ENCODE measurements at regions not wholly inside any gene's neighbourhood (a gene's known extent, or its start where the extent isn't known, plus 50 kb on each side); places are given as distances from the start of the nearest gene placed in this dataset.

- no peak for DNase-seq
Measured at GRCh38 chr7:140239653-140239935, 62.8 kb upstream of the KDM7A start.

GRCh38 chr7:140238778-140239652 is 62.2 kb upstream of the KDM7A start:
- no peak for DNase-seq

GRCh38 chr7:140237390-140237789 is 60.6 kb upstream of the KDM7A start:
- DNase-seq, result no peak

- DNase-seq, result no peak
Measured at GRCh38 chr7:140236626-140237025, 59.8 kb upstream of the KDM7A start.

GRCh38 chr7:140235114-140235513 is 58.3 kb upstream of the KDM7A start:
- DNase-seq, result no peak

- DNase-seq, result no peak
Measured at GRCh38 chr7:140232957-140233917, 56.5 kb upstream of the KDM7A start.

GRCh38 chr7:140231771-140232491 is 55.1 kb upstream of the KDM7A start:
- no peak for DNase-seq

- DNase-seq, result no peak
Measured at GRCh38 chr7:140230861-140231770, 54.3 kb upstream of the KDM7A start.

GRCh38 chr7:140230516-140230860 is 53.7 kb upstream of the KDM7A start:
- no peak for DNase-seq

GRCh38 chr7:140229591-140230515 is 53.1 kb upstream of the KDM7A start:
- DNase-seq, result no peak

GRCh38 chr7:140229101-140229525 is 52.3 kb upstream of the KDM7A start:
- DNase-seq, result no peak

Measured in NK-92 treated with Interleukin-12 subunit alpha and Interleukin-12 subunit beta, amount 100 ng/mL, for 24 hours (cell line).